OCI-LY1 (cell line): ENCODE measurements at regions not wholly inside any gene's neighbourhood (a gene's known extent, or its start where the extent isn't known, plus 50 kb on each side); places are given as distances from the start of the nearest gene placed in this dataset.

Experiments
- H2AFZ ChIP-seq: fragments of 200-600 bp; sonication (generic), shearing (Covaris generic); 2 replicates; pipeline ENCODE4 v1.6.0; 2014; ENCODE audit warnings: antibody characterized with exemption, mild to moderate bottlenecking, low read length
- H3F3A ChIP-seq: fragments of 200-600 bp; sonication (generic), shearing (Covaris generic); 2 replicates; pipeline ENCODE4 v1.6.0; 2014; ENCODE audit warnings: mild to moderate bottlenecking, antibody characterized with exemption, low read length, moderate library complexity; ENCODE audit not compliant: insufficient read depth
- H3K27ac ChIP-seq: fragments of 200-600 bp; sonication (generic); 2 replicates; pipeline ENCODE4 v1.5.1; 2014; ENCODE audit warnings: low read length, mixed run types, mild to moderate bottlenecking, low read depth; ENCODE audit not compliant: poor library complexity, severe bottlenecking
- H3K27me3 ChIP-seq: fragments of 200-600 bp; sonication (generic); 2 replicates; pipeline ENCODE4 v1.6.0; 2014; ENCODE audit warnings: antibody characterized with exemption, mild to moderate bottlenecking, low read length, moderate library complexity; ENCODE audit not compliant: insufficient read depth
- H3K36me3 ChIP-seq: fragments of 200-600 bp; sonication (generic); 2 replicates; pipeline ENCODE4 v1.6.1; 2014; ENCODE audit warnings: mild to moderate bottlenecking, antibody characterized with exemption, low read length, moderate library complexity, mixed read lengths; ENCODE audit not compliant: insufficient read depth
- H3K4me1 ChIP-seq: fragments of 200-600 bp; sonication (generic); 2 replicates; pipeline ENCODE4 v1.5.1; 2014; ENCODE audit warnings: mild to moderate bottlenecking, low read length, moderate library complexity; ENCODE audit not compliant: insufficient read depth, severe bottlenecking
- H3K4me2 ChIP-seq: fragments of 200-600 bp; sonication (generic), shearing (Covaris generic); 2 replicates; pipeline ENCODE4 v1.6.1; 2014; ENCODE audit warnings: low read length
- H3K4me3 ChIP-seq: fragments of 200-600 bp; sonication (generic); 2 replicates; pipeline ENCODE4 v1.5.1; 2014; ENCODE audit warnings: low read length, low read depth, mild to moderate bottlenecking, mixed read lengths; ENCODE audit not compliant: poor library complexity, severe bottlenecking
- H3K79me2 ChIP-seq: fragments of 200-600 bp; shearing (Covaris generic); 2 replicates; pipeline ENCODE4 v1.6.1; 2016; ENCODE audit warnings: mixed run types, low read length, mixed read lengths; ENCODE audit not compliant: insufficient read depth
- H3K9ac ChIP-seq: fragments of 200-600 bp; sonication (generic), shearing (Covaris generic); 2 replicates; pipeline ENCODE4 v1.6.1; 2014; ENCODE audit warnings: mild to moderate bottlenecking, low read length, mixed read lengths
- H3K9me2 ChIP-seq: fragments of 200-600 bp; sonication (generic), shearing (Covaris generic); 2 replicates; pipeline ENCODE4 v1.6.1; 2014; ENCODE audit warnings: low read depth, mild to moderate bottlenecking, low read length, mixed read lengths
- H3K9me3 ChIP-seq: fragments of 200-600 bp; shearing (Covaris generic); 2 replicates; pipeline ENCODE4 v1.6.1; 2014; ENCODE audit warnings: low read length, mixed read lengths
- H4K20me1 ChIP-seq: fragments of 200-600 bp; sonication (generic), shearing (Covaris generic); 2 replicates; pipeline ENCODE4 v1.6.0; 2016; ENCODE audit warnings: mild to moderate bottlenecking, low read length; ENCODE audit not compliant: insufficient read depth
- CTCF ChIP-seq: fragments of 200-600 bp; sonication (generic), shearing (Covaris generic); IDR thresholded peaks from 2 replicates; pipeline ENCODE4 v1.5.1; 2017; ENCODE audit warnings: mild to moderate bottlenecking, antibody characterized with exemption, low read length, moderate library complexity, mixed read lengths
- EZH2 ChIP-seq: fragments of 200-600 bp; sonication (generic), shearing (Covaris generic); IDR thresholded peaks from 2 replicates; pipeline ENCODE4 v1.8.0; 2017; ENCODE audit warnings: borderline replicate concordance, mixed run types, mild to moderate bottlenecking, antibody characterized with exemption, low read length, moderate library complexity, mixed read lengths

GRCh38 chr7:22667187-22667561 is 59.8 kb upstream of the IL6 start:
- no peak overlapping the region for H3K4me2 ChIP-seq
- no peaks in the 10 kb centered on the region for H3K79me2 ChIP-seq
- no peak overlapping the region for H3K9ac ChIP-seq
- H3K9me2 ChIP-seq = no peaks in the 10 kb centered on the region
- no peak overlapping the region for H2AFZ ChIP-seq
- H3K27ac ChIP-seq = no peak overlapping the region
- no peaks in the 10 kb centered on the region for H3K4me1 ChIP-seq
- no peaks in the 10 kb centered on the region for H3K9me3 ChIP-seq
- no peaks in the 10 kb centered on the region for H4K20me1 ChIP-seq
- no peak overlapping the region for H3K4me3 ChIP-seq
- no peaks in the 10 kb centered on the region for H3F3A ChIP-seq
- H3K27me3 ChIP-seq = no peaks in the 10 kb centered on the region; the same call in 1 of the 2 replicates
- no peak for TF ChIP-seq EZH2
- no peak for TF ChIP-seq CTCF
- no peaks in the 10 kb centered on the region for H3K36me3 ChIP-seq

GRCh38 chr7:22666732-22667131 is 60.3 kb upstream of the IL6 start:
- Histone ChIP-seq H4K20me1 (no peaks in the 10 kb centered on the region), H3K9ac (no peak overlapping the region), H3K4me2 (no peak overlapping the region), H3K27ac (no peak overlapping the region), H3K27me3 (no peaks in the 10 kb centered on the region; the same call in 1 of the 2 replicates), H3K79me2 (no peaks in the 10 kb centered on the region), H3K9me3 (no peaks in the 10 kb centered on the region), H3K9me2 (no peaks in the 10 kb centered on the region), H3K4me3 (no peak overlapping the region), H3K36me3 (no peaks in the 10 kb centered on the region), H3F3A (no peaks in the 10 kb centered on the region), H3K4me1 (no peaks in the 10 kb centered on the region), H2AFZ (no peak overlapping the region)
- TF ChIP-seq CTCF (no peak), EZH2 (no peak)

- H3K9me2 ChIP-seq = no peaks in the 10 kb centered on the region
- H3K4me1 ChIP-seq = no peaks in the 10 kb centered on the region
- H3K9ac ChIP-seq = no peak overlapping the region
- H3K9me3 ChIP-seq = no peaks in the 10 kb centered on the region
- H4K20me1 ChIP-seq = no peaks in the 10 kb centered on the region
- no peaks in the 10 kb centered on the region for H3K79me2 ChIP-seq
- no peak overlapping the region for H3K27ac ChIP-seq
- TF ChIP-seq CTCF (no peak), EZH2 (no peak)
- H3F3A ChIP-seq = no peaks in the 10 kb centered on the region
- no peaks in the 10 kb centered on the region for H3K36me3 ChIP-seq
- no peak overlapping the region for H2AFZ ChIP-seq
- H3K4me2 ChIP-seq = no peak overlapping the region
- H3K27me3 ChIP-seq = no peaks in the 10 kb centered on the region; the same call in 1 of the 2 replicates
- no peak overlapping the region for H3K4me3 ChIP-seq
Measured at GRCh38 chr7:22665923-22666322, 61.1 kb upstream of the IL6 start.
